ENCODE measurements at regions not wholly inside any gene's neighbourhood (a gene's known extent, or its start where the extent isn't known, plus 50 kb on each side); places are given as distances from the start of the nearest gene placed in this dataset.
A peak's percentile ranks its signal among the peaks of the same experiment; 100 is the strongest.

DNA sequence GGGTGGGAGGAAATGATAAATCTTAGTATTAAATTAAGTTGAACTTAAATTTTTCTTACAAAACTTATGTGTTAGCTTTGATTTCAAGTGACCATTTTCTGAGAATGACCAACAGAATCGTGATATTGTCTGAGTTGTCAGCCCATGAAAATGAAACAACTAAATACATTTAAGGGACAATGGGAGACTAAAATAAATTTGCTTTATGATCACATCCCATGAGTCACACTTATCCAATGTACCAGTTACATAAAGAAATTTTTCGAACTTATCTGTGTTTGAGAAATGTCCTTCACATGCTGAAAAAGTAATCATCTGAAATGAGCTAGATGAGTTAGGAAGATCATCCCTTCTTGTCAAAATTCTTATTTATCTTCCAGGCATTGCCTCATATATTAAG, 415.9 kb upstream of the SYT1 start:
- TF ChIP-seq, protein P1, sequence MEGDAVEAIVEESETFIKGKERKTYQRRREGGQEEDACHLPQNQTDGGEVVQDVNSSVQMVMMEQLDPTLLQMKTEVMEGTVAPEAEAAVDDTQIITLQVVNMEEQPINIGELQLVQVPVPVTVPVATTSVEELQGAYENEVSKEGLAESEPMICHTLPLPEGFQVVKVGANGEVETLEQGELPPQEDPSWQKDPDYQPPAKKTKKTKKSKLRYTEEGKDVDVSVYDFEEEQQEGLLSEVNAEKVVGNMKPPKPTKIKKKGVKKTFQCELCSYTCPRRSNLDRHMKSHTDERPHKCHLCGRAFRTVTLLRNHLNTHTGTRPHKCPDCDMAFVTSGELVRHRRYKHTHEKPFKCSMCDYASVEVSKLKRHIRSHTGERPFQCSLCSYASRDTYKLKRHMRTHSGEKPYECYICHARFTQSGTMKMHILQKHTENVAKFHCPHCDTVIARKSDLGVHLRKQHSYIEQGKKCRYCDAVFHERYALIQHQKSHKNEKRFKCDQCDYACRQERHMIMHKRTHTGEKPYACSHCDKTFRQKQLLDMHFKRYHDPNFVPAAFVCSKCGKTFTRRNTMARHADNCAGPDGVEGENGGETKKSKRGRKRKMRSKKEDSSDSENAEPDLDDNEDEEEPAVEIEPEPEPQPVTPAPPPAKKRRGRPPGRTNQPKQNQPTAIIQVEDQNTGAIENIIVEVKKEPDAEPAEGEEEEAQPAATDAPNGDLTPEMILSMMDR (conservative IDR thresholded peaks at IDR 0.05; ENCODE audit: control insufficient read depth, insufficient read depth, low read depth, low read length), result no peak
- no peak for DNase-seq (ENCODE audit: low read depth)
- no peak overlapping the region for H3K4me3 ChIP-seq (ENCODE audit: control insufficient read depth, low read depth, low read length)

DNA sequence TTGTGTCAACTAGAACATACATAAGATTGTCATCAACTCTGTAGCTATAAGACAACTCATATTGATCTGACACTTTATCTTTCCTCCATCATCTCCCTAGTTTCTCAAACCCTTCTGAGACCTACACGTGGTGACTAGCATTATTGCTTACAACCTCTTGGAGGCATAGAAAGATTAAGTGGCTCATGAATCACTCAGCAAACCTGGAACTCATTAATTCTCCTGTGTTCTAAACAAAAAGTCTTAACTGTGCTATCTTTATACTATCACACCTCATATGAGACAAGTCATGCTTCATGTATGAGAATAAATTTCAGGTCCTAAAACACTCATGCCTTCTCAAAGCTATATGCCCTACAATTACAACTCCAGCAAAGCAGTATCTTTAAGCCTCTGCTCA, 408.6 kb upstream of the SYT1 start:
- TF ChIP-seq, protein P1 (conservative IDR thresholded peaks at IDR 0.05; ENCODE audit: control insufficient read depth, insufficient read depth, low read depth, low read length), result no peak
- no peak overlapping the region for H3K4me3 ChIP-seq (ENCODE audit: control insufficient read depth, low read depth, low read length)

DNA sequence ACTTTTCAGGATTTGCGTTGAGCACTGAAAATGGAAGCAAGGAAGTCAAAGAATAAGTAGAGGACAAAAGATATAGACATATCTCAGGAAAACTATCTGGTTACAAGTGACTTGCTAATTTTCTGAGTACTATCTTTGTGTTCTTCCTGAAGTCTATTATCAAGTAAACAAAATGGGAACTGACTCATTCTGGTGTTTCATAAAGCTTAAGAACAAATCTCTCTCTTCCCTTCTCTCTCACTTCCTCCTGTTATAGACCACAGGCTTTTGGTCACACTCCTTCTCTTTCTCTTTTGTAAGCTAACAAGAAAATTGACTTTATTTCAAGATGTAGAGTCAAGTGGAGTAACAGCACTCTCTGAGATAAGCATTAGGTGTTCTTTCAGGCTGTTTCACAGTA, 406.6 kb upstream of the SYT1 start:
- DNase-seq (ENCODE audit: low read depth), result peak; percentile 59
- no peak overlapping the region for H3K4me3 ChIP-seq (ENCODE audit: control insufficient read depth, low read depth, low read length)
- TF ChIP-seq, protein P1 (conservative IDR thresholded peaks at IDR 0.05; ENCODE audit: control insufficient read depth, insufficient read depth, low read depth, low read length), result no peak

More for the DNA sequence above, 408.6 kb upstream of the SYT1 start:
- peak; percentile 66 for DNase-seq (ENCODE audit: low read depth)

DNA sequence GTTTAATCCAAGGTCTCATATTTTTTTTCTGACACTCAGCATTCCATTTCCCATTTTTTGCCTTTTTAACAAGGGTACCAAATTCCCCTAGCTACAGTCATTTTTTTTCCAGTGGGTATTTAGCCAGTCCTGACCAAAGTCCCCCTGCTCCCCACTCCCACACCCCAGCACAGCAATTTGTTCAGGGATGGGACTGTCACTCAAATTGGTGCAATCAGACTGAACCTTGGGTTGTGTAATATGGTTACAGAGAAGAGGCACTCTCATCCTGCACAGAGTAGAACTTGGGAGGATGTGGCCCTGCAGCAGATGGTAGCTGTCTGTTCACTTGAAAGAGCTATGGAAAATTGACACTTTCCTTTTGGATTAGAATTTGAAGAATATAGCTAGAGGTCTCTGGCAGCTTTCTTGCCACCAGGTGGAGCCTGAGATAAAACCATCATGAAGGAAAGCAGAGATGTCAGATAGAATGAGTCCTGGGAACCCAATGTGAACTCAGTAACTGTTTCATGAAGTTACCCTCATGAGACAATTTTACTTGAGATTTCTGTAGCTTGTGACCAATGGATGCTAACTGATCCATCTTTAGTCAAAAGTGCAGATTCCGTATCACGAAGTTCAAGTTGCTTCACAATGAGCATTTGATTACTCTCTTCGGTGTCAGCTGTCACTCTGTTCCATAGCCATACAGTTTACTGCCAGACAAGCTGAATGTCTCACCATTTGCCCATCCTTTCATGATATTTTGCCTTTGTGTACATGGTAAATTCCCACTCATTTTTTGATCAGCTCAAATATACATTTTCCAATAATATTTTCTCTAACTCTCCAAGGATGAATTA, 394.0 kb upstream of the SYT1 start:
- TF ChIP-seq, protein P1 (conservative IDR thresholded peaks at IDR 0.05; ENCODE audit: control insufficient read depth, insufficient read depth, low read depth, low read length), result peak; percentile 76
- peak; percentile 60 for DNase-seq (ENCODE audit: low read depth)
- no peak overlapping the region for H3K4me3 ChIP-seq (ENCODE audit: control insufficient read depth, low read depth, low read length)

DNA sequence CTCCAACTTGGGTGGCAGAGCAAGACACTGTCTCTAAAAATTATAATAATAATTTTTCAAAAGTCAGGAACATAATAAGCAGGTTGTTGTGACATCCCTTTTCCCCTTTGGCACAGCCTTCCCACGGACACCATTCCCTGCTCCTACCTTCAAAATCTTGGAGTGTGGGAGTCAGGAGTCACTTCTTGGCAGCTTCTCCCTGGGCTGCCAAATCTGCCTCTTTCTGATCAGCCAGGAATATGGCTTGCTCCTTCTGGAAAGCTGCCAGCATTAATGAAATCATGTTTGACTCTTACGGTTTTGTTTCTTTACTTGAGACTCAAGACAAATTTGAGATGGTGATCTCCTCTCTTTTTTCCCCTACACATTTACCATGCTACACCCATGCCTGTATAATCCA, 391.4 kb upstream of the SYT1 start:
- DNase-seq (ENCODE audit: low read depth), result peak; percentile 66
- H3K4me3 ChIP-seq (ENCODE audit: control insufficient read depth, low read depth, low read length), result no peak overlapping the region
- TF ChIP-seq, protein P1 (conservative IDR thresholded peaks at IDR 0.05; ENCODE audit: control insufficient read depth, insufficient read depth, low read depth, low read length), result no peak

DNA sequence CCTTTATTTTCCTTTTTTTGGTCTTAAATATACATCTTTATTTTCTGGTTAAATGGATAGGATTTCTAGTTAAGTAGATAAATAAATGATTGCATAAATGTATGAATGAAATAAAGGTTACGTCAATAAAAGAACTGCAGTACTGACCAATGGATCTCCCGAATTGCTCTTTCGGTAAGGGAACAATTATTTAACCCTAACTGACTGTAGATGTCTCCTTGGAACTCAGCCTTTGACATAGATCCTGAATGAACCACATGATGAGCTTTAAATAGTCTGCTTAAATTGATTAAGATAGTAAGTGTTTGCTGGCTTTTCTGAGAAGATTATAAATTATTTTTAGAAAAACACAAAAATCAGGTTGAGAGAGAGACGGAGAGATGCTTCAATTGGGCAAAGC, 391.0 kb upstream of the SYT1 start:
- no peak for DNase-seq (ENCODE audit: low read depth)
- TF ChIP-seq, protein P1 (conservative IDR thresholded peaks at IDR 0.05; ENCODE audit: control insufficient read depth, insufficient read depth, low read depth, low read length), result no peak
- H3K4me3 ChIP-seq (ENCODE audit: control insufficient read depth, low read depth, low read length), result no peak overlapping the region
